Kidney capillary endothelial cell (primary cell): ENCODE measurements at regions not wholly inside any gene's neighbourhood (a gene's known extent, or its start where the extent isn't known, plus 50 kb on each side); places are given as distances from the start of the nearest gene placed in this dataset.

Source experiments
- DNase-seq: peaks from one replicate; pipeline ENCODE4 v3.0.0-alpha.2; 2018; ENCODE audit warnings: low spot score

- DNase-seq, result no peak
Observed at GRCh38 chr22:47443836-47444745, 681.6 kb downstream of the TBC1D22A start.

DNA sequence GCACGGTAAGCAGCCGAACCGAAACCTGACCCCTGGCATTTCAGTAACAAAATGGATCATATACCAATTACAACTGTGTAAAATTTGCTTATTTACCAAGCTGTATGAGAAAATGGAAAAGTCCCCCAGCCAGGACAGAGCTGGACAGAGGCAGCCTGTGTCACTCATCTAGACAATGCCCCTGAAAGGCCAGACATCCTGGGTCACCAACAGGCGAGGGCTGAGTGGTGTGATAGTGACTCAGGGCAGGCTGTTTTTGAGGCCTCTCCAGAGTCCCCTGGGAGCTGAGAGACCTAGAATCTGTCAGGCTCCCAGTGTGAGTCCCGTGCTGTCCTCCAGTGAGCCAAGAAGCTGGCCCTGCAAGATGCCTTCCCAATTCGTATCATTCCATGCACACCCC is 680.4 kb downstream of the TBC1D22A start:
- no peak for DNase-seq

- no peak for DNase-seq
Observed at GRCh38 chr22:47439643-47440265, 677.3 kb downstream of the TBC1D22A start.

DNA sequence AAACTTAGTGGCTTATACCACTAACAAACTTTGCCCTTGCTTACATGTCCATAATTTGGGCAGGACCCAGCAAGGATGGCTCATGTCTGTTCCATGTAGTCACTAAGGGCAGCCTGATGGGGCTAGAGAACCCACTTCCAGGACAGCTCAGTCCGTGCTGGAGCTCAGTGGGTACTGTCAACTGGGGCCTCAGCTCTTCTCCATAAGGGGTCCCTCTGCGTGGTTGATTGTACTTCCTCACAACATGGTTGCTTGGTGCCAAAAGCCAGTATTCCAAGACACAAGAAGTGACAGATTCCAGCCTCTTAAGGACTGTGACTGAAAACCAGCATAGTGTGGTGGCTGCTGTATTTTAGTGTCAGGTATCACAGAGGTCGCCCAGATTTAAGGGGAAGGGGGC is 675.2 kb downstream of the TBC1D22A start:
- no peak for DNase-seq

DNA sequence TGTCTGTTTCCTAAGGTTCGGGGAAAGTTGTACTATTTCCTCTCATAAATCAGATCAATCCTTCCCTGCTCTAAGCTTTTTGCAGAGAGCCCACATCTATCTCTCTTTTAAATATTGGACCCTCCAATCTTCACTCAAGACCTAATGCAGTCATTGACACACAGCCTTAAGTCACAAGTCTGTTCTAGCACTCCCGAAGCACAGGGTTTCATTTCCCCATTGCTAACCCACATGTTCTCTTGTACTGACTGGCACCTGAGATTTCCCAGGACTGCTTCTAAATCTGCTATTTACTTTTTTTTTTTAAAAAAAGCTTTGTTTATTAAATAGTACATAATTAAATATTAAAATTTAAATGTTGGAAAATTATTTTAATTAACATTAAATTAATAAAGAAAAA is 674.7 kb downstream of the TBC1D22A start:
- no peak for DNase-seq

GRCh38 chr22:47435826-47436225 is 673.4 kb downstream of the TBC1D22A start:
- no peak for DNase-seq

DNA sequence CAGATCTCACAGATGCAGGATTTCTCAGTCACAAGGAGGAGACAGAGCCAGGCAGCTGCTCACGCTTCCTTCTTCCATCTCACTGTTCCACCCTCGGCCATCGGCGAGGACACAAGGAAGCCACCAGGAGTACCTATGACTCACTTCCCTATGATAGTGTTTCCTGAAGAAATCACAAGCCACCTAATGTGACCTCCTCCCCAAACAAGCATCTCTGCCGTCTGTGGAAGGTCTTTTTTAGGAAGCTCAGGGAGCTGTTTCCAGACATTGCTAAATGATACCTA is 672.7 kb downstream of the TBC1D22A start:
- no peak for DNase-seq

DNA sequence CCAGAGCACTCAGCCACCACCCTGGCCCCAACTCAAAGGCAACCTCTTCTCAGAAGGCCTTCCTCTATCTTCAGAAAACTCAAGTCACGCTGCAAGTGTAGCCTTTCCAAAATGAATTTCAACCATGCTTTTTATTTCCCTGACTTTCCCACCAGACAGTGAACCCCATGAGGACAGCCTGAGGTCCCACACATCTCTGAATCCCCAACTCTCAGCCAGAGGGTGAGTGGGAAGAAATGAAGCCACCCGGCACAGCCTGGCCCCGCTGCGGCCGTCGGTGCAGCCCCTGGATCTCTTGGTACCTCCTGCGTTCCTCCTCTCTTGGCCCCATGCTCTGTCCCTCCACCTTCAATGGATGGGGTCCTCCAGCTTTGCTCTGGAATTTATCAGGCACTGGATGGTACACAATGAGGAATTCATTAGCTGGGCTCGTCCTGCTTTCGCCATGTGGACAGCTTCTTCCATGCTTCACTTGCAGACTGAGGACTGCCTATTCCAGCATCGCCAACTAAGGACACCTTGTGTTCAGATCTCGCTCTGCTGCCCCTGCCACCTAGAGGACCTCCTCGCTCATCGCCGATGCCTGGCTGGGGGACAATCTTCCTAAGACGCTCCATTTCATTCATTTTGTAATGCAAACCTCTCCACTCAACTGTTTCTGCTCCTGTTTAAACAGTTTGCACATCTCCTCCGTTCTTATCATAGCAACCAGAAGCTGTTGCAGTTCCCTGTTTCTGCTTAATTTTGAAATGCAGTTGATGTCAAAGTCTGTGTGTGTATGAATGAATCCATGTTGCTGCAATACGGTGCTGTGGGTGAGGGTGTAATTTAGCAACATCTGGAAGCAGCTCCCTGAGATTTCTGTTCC is 672.1 kb downstream of the TBC1D22A start:
- no peak for DNase-seq

DNA sequence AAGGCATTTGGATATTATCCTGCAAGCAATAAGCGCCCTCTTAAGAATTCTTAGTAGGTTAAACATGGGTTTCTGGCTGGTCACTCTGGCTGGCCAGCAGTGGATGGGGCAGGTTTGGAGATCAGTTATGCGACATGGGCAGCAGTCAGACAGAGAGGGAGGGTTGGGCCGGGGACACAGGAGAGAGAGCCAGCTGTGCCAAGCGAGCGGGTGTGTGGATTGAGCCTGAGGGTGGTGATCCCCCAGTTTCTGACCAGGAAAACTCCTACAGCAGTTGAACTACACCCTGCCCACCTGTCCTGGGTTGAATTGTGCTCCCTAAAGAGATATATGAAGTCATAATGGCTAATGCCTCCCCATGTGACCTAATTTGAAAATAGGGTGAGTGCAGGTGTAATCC is 671.2 kb downstream of the TBC1D22A start:
- DNase-seq, result no peak

- DNase-seq, result no peak
Observed at GRCh38 chr22:47432683-47433082, 670.2 kb downstream of the TBC1D22A start.

- DNase-seq, result no peak
Observed at GRCh38 chr22:47423861-47424820, 661.7 kb downstream of the TBC1D22A start.

- no peak for DNase-seq
Observed at GRCh38 chr22:47423266-47423665, 660.8 kb downstream of the TBC1D22A start.

GRCh38 chr22:47422736-47423135 is 660.3 kb downstream of the TBC1D22A start:
- no peak for DNase-seq

DNA sequence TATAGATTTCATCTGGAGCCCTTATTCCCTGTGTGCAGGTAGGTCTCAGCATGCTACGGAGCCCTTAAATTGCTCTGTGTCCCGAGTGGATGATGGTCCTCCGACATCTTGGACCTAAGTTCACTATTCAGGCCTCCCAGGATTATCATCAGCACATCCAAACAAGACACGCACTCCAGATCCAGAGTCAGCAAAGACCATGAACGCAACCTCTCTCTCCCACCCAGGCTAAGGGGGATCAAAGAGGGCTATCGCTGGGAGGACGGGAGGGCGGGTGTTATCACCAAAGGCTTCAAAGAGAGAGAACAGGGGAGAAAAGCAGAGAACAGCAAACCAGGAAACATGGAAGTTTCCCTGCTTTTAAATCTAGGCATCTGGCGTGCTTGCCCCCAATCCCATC is 659.4 kb downstream of the TBC1D22A start:
- DNase-seq, result no peak

GRCh38 chr22:47420211-47420610 is 657.8 kb downstream of the TBC1D22A start:
- no peak for DNase-seq

GRCh38 chr22:47419239-47419638 is 656.8 kb downstream of the TBC1D22A start:
- DNase-seq, result no peak

GRCh38 chr22:47417699-47418098 is 655.2 kb downstream of the TBC1D22A start:
- DNase-seq, result no peak

DNA sequence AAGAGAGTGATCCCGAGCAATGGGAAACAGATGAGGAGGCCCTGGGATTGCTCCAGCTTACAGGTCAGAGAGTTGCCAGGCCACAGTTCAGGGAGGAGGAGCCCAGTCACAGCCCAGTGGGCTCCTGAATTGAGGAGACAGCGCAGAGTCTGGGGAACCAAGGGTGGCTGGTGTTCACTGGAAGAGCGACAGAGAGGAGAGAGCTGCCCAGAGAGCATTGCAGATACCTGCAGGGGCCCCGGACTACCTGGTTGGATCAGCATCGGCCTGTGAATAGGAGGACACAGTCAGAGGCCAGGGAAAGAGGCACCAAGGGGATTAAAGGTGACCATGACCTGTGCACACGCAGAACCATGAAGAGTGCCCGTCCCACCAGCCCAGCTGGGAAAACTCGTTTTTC is 648.6 kb downstream of the TBC1D22A start:
- DNase-seq, result no peak

GRCh38 chr22:47409539-47410275 is 647.3 kb downstream of the TBC1D22A start:
- no peak for DNase-seq

DNA sequence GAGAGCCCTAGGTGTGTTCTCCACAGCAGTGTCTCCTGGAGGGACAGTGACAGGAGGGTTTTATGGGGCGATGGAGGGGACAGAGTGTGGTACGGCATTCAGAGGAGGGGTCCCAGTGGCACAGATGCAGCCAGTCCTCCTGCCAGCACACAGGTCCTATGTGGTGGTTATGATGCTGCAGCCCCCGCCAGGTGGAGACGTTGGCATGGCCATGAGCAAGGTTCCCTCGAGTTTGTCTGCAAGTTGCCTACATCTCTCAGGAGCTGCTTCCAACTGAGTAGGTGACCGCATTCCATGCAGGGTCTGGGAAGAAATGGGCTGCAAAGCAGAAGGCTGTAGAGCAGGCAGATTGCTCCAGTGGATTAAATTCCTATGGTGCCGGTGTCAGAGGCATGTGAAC is 646.0 kb downstream of the TBC1D22A start:
- no peak for DNase-seq

DNA sequence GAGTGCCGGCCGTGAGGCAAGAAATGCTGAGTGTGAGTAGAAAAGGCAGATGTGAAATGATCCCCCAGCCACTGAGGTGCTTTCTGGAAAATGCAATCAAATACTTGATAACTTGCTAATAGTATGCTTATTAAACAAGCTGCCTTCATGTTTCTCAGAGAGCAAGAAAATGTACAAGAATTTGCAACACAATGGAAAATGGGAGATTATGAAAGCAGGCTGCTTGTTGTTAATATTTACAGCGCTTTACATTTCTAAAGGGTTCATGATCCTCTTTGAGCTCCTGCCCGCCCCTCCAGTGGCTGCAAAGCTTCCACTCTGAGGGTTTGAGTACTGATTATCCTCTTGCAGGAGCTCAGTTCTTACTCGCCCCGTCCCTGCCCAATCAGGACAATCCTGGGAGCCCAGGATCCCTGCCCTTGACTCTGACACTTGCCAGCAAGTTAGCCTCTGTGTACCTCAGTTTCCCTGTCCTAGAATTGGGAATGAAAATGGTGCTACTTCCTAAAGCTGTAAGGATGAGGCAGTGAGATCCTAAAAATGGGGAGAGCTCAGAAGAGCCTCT is 645.1 kb downstream of the TBC1D22A start:
- DNase-seq, result no peak
